Liver (tissue), 3 donors: ENCODE measurements at regions not wholly inside any gene's neighbourhood (a gene's known extent, or its start where the extent isn't known, plus 50 kb on each side); places are given as distances from the start of the nearest gene placed in this dataset.

ENCODE experiments used
- EGR1 ChIP-seq, 2 donors: IDR thresholded peaks; 2 replicates each; pipeline ENCODE4 v1.6.1; 2016 to 2018; ENCODE audit warnings: antibody characterized with exemption in 2 of 2, low read depth in 2 of 2
- RAD21 ChIP-seq, 2 donors: IDR thresholded peaks; 2 replicates each; pipeline ENCODE4 v1.6.1; 2016; ENCODE audit warnings: antibody characterized with exemption in 2 of 2, mild to moderate bottlenecking in 2 of 2
- RXRA ChIP-seq, 2 donors: IDR thresholded peaks; 2 replicates each; pipeline ENCODE4 v1.6.1; 2017 to 2018; ENCODE audit warnings: antibody characterized with exemption in 2 of 2, mild to moderate bottlenecking in 1 of 2
- SP1 ChIP-seq: IDR thresholded peaks from 2 replicates; pipeline ENCODE4 v1.6.1; 2018; ENCODE audit warnings: antibody characterized with exemption, mild to moderate bottlenecking
- TAF1 ChIP-seq: conservative IDR thresholded peaks from 2 replicates; pipeline ENCODE4 v1.6.1; 2016; ENCODE audit warnings: antibody characterized with exemption, mild to moderate bottlenecking
- TF ChIP-seq, protein P1 (sequence below): fragments of 150-350 bp; IDR thresholded peaks from 2 replicates; pipeline ENCODE4 v1.5.1; 2017; ENCODE audit warnings: improper control_type of control experiment, low read depth, low read length; ENCODE audit not compliant: missing input control
- TF ChIP-seq, protein P2 (sequence below): IDR thresholded peaks from 2 replicates; pipeline ENCODE4 v1.6.1; 2016; ENCODE audit warnings: antibody characterized with exemption, mild to moderate bottlenecking
- TF ChIP-seq, protein P3 (sequence below): IDR thresholded peaks from 2 replicates; pipeline ENCODE4 v1.6.1; 2016; ENCODE audit warnings: antibody characterized with exemption
- donor health status: healthy.
- donor health status: healthy.

DNA sequence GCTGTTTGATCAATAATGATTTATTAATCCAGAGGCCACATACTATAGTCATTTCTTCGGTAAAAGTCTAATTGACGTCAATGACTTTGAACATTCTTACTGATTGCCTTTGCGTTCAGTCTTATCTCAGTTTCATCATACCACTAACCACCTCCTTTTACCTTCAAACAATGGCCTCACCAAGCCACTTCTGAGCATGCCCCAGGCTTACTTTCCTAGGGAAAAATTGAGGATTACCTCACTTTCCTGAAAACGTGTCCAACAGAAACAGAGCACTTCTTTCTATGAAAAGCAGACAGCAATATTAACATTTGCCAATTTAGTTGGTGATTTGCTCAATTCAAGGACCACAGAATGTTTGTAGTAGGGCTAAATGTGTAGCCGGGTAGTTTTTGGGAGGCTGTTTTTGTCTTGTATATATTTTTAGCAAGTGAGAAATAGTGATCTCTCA, 157.6 kb downstream of the KLF5 start:
- TF ChIP-seq, protein P1, sequence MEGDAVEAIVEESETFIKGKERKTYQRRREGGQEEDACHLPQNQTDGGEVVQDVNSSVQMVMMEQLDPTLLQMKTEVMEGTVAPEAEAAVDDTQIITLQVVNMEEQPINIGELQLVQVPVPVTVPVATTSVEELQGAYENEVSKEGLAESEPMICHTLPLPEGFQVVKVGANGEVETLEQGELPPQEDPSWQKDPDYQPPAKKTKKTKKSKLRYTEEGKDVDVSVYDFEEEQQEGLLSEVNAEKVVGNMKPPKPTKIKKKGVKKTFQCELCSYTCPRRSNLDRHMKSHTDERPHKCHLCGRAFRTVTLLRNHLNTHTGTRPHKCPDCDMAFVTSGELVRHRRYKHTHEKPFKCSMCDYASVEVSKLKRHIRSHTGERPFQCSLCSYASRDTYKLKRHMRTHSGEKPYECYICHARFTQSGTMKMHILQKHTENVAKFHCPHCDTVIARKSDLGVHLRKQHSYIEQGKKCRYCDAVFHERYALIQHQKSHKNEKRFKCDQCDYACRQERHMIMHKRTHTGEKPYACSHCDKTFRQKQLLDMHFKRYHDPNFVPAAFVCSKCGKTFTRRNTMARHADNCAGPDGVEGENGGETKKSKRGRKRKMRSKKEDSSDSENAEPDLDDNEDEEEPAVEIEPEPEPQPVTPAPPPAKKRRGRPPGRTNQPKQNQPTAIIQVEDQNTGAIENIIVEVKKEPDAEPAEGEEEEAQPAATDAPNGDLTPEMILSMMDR, result no peak
- TF ChIP-seq RXRA (IDR thresholded peaks at IDR 0.05), result no peak
- TF ChIP-seq RAD21 (IDR thresholded peaks at IDR 0.05), result no peak
- TF ChIP-seq SP1, result no peak
- TF ChIP-seq, protein P2, sequence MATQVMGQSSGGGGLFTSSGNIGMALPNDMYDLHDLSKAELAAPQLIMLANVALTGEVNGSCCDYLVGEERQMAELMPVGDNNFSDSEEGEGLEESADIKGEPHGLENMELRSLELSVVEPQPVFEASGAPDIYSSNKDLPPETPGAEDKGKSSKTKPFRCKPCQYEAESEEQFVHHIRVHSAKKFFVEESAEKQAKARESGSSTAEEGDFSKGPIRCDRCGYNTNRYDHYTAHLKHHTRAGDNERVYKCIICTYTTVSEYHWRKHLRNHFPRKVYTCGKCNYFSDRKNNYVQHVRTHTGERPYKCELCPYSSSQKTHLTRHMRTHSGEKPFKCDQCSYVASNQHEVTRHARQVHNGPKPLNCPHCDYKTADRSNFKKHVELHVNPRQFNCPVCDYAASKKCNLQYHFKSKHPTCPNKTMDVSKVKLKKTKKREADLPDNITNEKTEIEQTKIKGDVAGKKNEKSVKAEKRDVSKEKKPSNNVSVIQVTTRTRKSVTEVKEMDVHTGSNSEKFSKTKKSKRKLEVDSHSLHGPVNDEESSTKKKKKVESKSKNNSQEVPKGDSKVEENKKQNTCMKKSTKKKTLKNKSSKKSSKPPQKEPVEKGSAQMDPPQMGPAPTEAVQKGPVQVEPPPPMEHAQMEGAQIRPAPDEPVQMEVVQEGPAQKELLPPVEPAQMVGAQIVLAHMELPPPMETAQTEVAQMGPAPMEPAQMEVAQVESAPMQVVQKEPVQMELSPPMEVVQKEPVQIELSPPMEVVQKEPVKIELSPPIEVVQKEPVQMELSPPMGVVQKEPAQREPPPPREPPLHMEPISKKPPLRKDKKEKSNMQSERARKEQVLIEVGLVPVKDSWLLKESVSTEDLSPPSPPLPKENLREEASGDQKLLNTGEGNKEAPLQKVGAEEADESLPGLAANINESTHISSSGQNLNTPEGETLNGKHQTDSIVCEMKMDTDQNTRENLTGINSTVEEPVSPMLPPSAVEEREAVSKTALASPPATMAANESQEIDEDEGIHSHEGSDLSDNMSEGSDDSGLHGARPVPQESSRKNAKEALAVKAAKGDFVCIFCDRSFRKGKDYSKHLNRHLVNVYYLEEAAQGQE, result no peak
- TF ChIP-seq EGR1 (IDR thresholded peaks at IDR 0.05; ENCODE audit: low read depth in 2 of 2), result no peak
- TF ChIP-seq, protein P3, sequence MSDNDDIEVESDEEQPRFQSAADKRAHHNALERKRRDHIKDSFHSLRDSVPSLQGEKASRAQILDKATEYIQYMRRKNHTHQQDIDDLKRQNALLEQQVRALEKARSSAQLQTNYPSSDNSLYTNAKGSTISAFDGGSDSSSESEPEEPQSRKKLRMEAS, result no peak
- no peak for TF ChIP-seq TAF1
